C4-2B (cell line): ENCODE measurements at regions not wholly inside any gene's neighbourhood (a gene's known extent, or its start where the extent isn't known, plus 50 kb on each side); places are given as distances from the start of the nearest gene placed in this dataset.

Experiments used
- H3K27ac ChIP-seq: fragments of 450-650 bp; 2 replicates; pipeline ENCODE4 v1.5.1; 2017
- ZFX ChIP-seq: fragments of 450-650 bp; IDR thresholded peaks from 2 replicates; pipeline ENCODE4 v1.6.1; 2017
- TF ChIP-seq, protein P1 (sequence below): fragments of 450-650 bp; conservative IDR thresholded peaks from 2 replicates; pipeline ENCODE4 v1.5.1; 2017; ENCODE audit warnings: mild to moderate bottlenecking

DNA sequence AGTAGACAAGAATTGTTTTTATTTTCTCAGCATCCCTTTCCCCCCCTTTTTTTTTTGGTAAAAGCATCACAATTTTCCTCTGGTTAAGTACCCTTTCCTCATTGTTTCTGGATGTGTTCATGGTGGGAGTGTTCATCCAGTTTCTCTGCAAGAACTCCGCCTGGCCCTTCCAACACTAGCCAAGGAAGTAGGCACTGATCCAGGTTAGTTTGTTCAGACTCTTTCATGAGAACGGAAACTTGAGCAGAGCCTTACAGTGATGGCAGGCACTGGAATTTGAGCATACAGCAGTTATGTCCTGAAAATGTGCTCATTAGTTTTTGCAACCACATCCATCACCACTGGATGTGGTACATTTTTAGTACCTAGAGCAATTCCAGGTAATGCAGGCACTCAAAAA is 336.1 kb upstream of the BOD1L1 start:
- no peak for TF ChIP-seq ZFX
- TF ChIP-seq, protein P1, sequence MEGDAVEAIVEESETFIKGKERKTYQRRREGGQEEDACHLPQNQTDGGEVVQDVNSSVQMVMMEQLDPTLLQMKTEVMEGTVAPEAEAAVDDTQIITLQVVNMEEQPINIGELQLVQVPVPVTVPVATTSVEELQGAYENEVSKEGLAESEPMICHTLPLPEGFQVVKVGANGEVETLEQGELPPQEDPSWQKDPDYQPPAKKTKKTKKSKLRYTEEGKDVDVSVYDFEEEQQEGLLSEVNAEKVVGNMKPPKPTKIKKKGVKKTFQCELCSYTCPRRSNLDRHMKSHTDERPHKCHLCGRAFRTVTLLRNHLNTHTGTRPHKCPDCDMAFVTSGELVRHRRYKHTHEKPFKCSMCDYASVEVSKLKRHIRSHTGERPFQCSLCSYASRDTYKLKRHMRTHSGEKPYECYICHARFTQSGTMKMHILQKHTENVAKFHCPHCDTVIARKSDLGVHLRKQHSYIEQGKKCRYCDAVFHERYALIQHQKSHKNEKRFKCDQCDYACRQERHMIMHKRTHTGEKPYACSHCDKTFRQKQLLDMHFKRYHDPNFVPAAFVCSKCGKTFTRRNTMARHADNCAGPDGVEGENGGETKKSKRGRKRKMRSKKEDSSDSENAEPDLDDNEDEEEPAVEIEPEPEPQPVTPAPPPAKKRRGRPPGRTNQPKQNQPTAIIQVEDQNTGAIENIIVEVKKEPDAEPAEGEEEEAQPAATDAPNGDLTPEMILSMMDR: no peak
- no peak overlapping the region for H3K27ac ChIP-seq

DNA sequence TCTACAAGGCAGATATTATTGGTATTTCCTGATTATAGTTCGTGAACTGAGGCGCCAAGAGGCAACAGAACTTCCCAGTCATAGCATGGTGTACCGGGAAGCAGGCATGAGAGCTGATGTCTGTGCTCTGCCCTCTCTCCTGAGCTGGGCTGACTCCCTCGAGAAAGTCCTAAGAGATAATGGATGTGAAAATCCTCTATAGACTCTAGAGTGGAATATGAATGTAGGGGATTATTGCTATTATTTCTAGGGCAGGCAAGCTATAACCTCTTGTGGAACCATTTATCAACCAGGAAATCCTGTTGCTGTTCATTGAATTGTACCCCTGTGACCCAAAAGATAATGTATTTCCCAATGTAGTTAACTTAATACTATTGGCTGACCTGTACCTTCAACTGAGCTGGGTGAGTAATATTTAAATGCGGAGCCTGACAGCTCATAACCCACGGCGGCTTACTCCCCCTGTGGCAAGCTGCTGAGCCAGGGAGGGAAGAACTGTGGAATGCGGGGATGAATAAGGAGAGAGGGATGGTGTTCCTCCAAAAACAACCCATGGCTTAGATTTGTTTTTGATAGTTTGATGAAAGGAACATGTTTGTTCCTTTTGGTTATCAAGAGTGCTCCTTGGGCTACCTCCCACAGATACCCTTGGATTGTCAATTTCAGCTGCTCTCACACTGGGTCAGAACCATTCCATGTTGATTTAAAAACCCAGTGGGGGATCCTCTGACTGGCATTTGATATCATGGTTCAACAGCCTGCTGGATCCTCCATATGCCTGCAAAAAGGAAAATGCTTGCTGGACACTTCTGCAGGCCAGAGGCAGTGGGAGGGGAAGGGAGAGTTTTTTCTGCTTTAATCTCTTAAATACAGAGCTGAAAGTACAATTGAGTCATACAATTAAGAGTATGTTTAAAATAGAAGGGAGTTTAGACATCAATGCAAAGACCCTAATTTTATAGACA is 339.0 kb upstream of the BOD1L1 start:
- H3K27ac ChIP-seq: no peak overlapping the region

DNA sequence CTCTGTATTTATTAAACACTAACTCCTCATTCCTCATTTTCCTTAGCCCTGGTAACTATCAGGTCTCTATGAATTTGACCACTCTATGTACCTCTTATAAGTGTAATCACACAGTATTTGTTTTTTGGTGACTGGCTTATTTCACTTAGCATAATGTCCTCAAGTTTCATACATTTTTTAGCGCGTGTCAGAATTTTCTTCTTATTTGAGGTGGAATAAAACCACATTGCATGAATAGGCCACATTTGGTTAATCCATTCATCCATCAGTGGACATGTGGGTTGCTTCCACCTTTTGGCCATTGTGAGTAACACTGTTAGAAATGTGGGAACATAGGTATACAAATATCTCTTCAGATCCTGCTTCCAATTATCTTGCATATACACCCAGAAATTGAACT is 341.2 kb upstream of the BOD1L1 start:
- no peak overlapping the region for H3K27ac ChIP-seq
- TF ChIP-seq, protein P1: no peak
- no peak for TF ChIP-seq ZFX

More for the DNA sequence above, 339.0 kb upstream of the BOD1L1 start:
- no peak for TF ChIP-seq ZFX
- TF ChIP-seq, protein P1: no peak

DNA sequence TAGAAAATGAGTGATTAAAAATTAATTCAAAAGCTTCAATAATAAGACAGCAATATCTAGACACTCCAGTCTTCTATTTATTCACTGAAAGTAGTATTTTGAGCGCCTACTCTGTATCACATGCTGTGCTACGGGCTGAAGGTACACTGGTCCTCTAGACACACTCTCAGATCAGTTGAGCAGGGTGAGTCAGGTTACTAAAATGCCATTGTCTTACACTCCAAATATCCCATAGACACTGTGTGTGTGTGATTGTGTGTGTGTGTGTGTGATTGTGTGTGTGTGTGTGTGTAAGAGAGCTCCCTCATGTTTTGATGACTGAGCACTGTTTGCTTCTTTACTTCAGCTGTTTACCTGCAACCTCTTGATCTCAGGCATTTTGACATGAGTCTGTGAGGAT is 342.8 kb upstream of the BOD1L1 start:
- TF ChIP-seq ZFX: no peak
- TF ChIP-seq, protein P1: no peak

DNA sequence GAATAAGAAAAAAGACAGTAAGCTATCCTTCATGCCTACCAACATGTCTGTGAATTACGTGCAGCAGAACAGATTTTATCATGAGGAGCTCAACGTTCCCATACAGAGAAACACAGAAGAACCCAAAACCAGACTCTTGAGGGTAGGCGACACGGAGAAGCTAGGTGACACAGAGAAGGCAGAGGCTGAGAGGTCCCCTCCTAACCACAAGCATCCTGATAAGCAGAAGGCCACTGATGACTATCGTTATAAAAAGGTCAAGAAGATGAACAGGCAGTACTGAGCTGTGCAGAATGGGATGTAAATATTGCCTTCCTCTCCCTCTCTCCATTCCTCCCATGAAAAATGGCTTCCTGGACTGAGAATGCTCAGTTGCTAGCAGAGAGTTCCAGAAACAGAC is 350.2 kb upstream of the BOD1L1 start:
- TF ChIP-seq ZFX: no peak
- TF ChIP-seq, protein P1: no peak
- H3K27ac ChIP-seq: no peak overlapping the region

More for the DNA sequence above, 342.8 kb upstream of the BOD1L1 start:
- H3K27ac ChIP-seq: no peak overlapping the region

DNA sequence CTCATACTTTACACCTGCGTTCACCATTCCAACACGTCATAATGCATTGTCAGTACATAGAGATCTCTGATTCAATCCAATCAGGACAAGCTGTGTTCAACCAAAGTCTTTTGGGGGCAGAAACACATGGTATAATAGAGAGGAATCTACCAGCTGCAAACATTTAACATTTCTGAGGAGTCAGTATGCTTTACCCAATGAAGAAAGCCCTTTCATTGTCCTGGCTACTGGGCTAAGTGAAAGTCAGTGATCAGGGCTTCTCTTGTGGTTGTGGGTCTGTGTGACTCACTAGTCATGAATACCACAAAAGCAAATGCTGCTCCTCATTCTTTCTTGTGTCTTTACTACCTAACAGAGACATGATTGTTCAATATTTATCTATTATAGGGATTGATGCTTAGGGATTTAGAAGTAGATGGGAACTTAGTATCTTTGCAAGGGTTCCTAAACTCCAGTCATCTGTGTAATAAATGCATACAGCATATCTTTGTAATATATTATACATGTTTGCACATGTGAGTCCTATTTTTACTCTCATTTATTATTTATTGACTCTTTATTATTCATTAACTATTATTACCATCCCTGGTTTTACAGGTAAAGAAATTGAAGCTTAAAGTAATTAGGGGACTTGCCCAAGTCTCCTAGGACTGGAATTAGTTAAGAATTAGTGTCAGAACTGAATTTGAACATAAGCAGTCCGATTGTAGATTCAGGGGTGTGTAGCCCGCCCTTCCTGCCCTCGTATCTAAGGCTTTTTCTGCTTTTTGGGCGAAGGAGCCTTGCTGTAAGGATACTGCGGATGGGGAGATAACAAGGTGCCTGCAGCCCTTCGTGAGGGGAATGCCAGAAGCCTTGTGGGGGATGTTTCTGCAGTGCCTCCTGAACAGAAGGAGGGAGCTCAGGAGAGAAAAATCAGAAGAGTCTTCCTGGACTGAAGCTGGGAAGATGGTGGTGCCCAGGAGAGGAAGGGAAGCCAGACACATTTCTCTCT is 353.1 kb upstream of the BOD1L1 start:
- TF ChIP-seq, protein P1: no peak
- TF ChIP-seq ZFX: no peak
- no peak overlapping the region for H3K27ac ChIP-seq
